ENCODE measurements at regions not wholly inside any gene's neighbourhood (a gene's known extent, or its start where the extent isn't known, plus 50 kb on each side); places are given as distances from the start of the nearest gene placed in this dataset.

GRCh38 chr14:104373855-104374717 lies 205.5 kb upstream of the C14orf180 start:
- no peak for DNase-seq

DNA sequence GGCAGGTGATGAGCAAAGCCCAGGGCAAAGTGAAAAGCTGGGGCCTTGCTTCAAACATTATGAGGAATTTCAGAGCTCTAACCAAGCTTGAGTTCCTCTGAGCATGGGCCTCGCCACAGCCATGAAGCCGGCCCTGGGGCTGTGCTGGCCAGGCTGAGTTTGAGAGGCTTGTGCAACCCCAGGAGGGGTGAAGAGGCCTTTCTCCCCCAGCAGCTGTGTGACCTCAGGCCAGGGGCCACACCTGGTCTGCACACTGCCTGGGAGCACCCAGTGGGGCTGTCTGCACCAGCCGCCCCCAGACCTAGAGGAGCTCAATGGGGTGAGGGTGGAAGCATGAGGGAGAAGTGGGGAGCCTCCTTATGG lies 204.9 kb upstream of the C14orf180 start:
- no peak for DNase-seq

- DNase-seq: no peak
These were observed 203.9 kb upstream of the C14orf180 start for GRCh38 chr14:104375551-104376201.

DNA sequence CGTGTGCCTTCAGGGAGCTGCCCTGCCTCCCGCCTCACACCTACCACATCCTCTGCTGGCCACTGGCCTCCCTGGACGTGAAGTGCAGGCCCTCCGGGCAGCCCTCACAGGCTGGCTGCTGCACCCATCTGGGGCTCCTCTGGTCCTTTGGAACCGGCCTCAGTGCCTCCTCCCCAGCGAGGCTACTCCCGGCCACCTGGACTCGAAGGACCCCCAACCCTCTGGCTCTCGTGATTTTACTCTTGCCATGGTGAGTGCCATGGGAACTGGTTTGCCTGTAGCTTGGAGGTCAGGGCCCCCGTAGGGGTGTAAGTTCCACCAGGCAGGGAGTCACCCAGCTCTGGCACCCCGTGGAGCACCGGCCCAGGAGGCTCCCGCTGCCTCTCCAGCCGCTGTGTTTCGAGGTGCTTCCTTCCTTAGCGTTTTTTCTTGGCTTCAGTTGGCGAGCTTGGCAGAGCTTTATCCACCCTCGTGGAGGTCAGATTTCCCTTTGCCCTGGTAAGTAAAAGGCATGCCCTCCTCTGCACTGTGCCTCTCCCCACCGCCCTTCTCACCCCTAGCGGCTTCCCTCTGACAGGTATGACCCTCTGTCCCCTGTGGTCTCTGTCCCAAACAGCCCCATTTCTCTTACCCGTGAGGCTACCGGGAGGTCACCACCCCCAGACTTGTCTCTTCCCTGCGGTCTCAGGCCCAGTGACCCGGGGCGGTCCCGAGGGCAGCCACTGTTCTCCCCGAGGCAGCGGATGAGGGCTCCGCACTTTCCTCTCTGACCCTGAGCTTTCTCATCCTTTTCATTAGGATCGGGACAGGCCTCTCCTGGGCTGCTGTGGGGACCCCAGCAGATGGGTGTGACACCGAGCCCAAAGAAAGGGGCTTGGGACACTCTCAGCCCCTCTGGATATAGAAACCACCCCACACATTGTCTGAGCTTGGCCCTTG lies 203.1 kb upstream of the C14orf180 start:
- no peak for DNase-seq

DNA sequence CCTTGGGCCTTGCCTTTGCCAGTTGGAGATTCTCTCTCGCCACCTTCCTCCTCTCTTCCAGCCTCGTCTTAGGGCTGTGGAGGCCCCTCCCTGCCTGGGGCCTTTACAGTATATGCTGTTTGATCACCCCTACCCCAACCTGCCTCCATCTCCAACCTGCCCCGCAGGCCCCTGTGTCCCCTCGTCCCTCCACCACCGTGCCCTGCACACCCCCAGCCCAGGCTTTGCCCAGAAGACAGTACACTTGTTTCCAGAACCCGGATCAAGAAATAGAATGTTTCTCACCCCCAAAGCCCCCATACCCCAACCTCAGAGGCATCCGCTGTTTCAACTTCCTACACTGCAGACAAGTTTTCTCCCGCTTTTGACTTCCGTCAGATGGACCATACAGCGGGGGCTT lies 202.3 kb upstream of the C14orf180 start:
- DNase-seq: no peak

- DNase-seq: no peak
These were observed 200.9 kb upstream of the C14orf180 start for GRCh38 chr14:104378698-104379113.

DNA sequence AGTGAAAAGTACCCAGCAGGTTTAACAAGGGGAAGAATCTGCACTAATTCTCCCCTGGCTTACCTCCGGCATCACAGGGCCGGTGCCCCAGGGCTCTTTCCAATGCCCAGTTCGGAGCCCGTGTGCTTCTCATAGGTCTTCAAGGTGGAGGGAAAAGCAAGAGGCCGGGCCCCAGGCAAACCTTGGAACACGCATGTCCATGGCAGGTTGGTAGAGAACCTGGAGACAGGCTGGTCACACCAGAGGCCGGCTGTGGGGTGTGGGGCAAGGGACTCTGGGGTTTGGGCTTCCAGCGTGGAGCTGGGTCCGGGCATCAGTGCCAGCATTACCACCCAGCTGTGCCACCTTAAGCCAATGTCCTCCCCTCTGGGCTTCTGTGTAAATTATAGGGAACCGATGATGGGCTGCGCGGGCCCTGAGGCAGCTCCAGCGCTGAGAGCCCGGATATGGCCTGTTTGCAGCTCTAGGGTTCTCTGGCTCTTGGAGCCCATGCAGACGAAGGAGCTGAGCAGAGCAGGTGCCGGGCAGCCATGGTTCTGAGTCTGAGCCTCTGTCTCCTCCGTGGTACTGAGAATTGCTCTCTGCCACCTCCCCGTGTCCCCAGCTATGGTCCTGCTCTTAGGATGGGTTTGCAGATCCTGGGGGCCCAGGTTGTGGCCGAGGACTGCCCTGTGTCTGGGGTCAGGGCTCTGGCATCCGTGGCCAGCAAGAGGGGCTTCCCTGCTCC lies 197.0 kb upstream of the C14orf180 start:
- no peak for DNase-seq

GRCh38 chr14:104383088-104383995 lies 196.2 kb upstream of the C14orf180 start:
- no peak for DNase-seq

DNA sequence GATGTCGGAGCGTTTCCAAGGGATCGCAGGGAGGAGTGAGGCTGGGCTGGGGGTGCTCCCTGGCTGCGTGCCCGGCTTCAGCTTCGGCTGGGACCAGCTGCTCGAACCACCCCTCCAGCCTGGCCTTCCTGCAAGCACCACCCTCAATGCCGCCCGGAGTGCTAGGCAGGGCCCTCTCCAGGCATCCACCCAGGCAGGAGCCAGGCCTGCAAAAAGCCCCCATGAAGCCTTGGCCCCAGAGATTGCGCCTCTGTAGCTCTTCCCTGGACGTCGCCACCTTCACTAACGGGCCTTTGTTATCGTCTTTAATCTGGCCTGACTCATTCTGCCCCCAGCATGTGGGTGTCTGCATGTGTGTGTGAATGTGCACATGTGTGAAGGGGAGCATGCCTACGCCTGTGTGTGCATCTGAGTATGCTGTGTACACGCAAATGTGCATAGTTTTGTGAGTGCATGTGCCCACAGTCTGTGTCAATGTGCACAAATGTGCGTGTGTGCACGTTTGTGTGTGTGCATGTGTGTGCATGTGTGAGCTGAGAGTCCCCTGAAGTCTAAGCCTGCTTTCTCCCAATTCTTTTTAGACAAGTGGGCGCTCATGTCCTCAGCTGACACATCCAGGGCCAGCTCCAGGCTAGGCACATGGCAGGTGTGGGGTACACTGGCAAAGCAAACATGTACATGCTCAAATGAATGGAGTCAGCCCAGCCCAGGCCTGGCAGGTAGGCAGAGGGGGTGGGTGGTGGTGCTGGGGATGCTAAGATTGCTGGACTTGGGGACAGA lies 195.4 kb upstream of the C14orf180 start:
- no peak for DNase-seq

- DNase-seq: no peak
These were observed 194.8 kb upstream of the C14orf180 start for GRCh38 chr14:104384776-104385071.

- no peak for DNase-seq
These were observed 194.5 kb upstream of the C14orf180 start for GRCh38 chr14:104385111-104385510.

DNA sequence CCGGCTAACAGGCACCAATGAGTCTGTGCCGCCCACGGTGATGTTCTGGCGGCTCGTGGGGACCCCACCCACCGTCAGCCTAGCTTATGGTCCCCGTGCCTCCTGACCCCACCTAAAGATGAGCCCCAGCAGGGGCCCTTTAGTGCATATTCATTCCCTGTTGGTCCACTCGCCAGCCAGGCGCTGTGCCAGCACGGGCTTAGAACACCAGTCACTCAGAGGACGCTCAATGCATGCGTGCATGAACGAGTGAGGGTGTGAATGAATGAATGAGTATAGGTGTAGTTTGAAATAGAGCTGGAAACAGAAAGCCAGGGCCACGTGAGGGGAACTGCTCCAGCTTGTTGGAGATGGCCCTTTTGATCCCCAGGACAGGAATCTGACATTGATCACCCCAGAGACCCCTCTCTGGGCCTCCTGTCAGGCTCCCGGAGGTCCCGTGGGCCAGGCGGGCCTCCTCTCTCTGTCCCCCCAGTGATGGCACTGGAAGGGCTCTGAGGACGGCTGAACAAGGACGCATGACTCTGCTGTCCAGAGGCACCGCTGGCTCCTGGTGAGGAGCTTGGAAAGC lies 193.9 kb upstream of the C14orf180 start:
- DNase-seq: no peak

DNA sequence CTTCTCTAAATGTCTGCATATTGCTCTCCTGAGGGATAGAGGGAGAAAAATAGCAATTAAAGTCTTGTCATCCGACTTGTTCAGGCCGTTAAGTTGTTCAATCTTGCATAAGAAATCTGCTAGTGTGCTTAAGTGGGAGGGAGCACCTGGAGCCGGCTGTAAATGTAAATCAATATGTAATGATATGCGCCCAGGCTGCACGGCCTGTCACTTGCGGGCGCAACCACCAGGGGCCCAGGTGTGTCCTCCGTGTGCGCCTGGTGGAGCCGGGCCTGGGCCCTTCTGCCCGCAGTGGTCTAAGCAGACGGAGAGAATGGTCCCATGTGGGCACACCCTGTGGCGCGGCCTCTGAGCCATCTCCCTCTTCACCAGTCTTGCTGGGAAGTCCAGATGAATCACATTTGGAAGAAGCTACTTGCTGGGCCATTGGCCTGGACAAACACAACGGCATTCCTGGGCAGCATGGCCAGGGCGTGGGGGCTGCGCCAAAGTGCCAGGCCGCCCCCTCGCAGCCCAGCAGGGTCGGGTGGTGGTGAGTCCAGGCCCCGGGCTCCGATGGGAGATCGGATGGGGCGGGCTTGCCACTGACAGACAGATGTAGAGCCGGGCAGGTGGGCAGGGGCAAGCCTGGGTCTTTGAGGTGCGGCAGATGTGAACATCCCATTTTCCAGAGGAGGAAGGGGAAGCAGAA lies 193.3 kb upstream of the C14orf180 start:
- DNase-seq: no peak

DNA sequence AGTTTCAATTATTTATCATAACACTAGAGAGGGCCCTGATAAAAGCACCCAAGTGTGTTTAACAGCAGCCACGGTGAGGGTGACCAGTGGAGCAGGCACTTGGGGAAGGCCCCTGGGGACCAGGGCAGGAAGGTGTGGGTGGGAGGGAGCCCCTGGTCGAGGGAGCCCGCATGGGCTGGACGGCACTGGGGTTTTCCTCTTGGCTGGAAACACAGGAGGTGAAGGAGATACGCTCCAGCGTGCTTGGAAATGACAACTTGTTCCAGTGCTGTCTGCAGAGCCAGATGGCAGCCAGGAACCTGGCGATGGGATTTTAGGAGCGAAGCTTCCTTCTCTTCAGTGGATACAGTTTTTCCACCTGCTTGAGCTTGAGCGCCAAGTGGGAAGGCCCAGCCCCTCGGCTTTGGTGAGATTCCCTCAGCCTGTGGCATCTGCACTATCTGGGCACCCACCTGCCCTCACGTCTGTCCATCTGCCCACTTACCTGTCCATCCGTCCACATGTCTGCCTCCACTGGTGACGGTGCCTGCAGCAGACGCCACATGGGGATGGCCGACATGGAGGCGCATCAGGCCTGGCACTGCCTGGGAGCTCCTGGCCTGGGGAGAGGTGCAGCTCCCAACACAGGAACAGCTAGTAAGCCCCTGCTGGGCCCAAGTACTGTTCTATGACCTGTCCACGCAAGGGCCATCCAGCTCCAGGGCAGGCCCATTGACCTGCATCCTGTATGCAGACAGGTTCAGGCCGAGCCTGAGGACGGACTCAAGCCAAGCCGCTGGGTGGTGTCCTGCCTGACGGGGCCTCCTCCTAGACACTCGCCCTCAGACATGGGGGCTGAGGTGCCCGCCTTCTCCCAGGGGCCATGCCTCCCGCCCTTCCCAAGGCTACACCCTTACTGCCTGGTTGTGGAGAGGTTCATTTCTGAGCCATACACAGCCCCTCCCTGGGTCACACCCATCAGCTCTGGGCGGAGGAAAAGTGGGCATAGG lies 192.2 kb upstream of the C14orf180 start:
- no peak for DNase-seq

GRCh38 chr14:104388011-104388521 lies 191.5 kb upstream of the C14orf180 start:
- no peak for DNase-seq

- no peak for DNase-seq
These were observed 190.8 kb upstream of the C14orf180 start for GRCh38 chr14:104388541-104389325.
